HUES64 (cell line): ENCODE measurements at regions not wholly inside any gene's neighbourhood (a gene's known extent, or its start where the extent isn't known, plus 50 kb on each side); places are given as distances from the start of the nearest gene placed in this dataset.
"Not testable (repeated sequence)": the region's sequence is repeated elsewhere in the genome, so short reads cannot be mapped to it uniquely, and the experiment has no call there.

ENCODE experiments used
- H3K27ac ChIP-seq: 2 replicates; pipeline ENCODE4 v1.7.0; 2013; ENCODE audit warnings: low read depth, low read length, inconsistent platforms
- H3K27me3 ChIP-seq: 2 replicates; pipeline ENCODE4 v1.6.1; 2013; ENCODE audit warnings: mild to moderate bottlenecking, low read length; ENCODE audit not compliant: insufficient read depth
- H3K36me3 ChIP-seq: 2 replicates; pipeline ENCODE4 v1.6.1; 2013; ENCODE audit warnings: mild to moderate bottlenecking, low read length; ENCODE audit not compliant: insufficient read depth
- H3K4me1 ChIP-seq: 2 replicates; pipeline ENCODE4 v1.6.1; 2013; ENCODE audit warnings: mild to moderate bottlenecking, low read length, moderate library complexity; ENCODE audit not compliant: insufficient read depth
- H3K4me3 ChIP-seq: 2 replicates; pipeline ENCODE4 v1.5.1; 2013; ENCODE audit warnings: mild to moderate bottlenecking, low read length, moderate library complexity
- H3K9ac ChIP-seq: 2 replicates; pipeline ENCODE4 v1.6.1; 2013; ENCODE audit warnings: mild to moderate bottlenecking, low read depth, low read length
- H3K9me3 ChIP-seq: 2 replicates; pipeline ENCODE4 v1.6.1; 2013; ENCODE audit warnings: low read depth, low read length; ENCODE audit not compliant: insufficient read depth
- WGBS: fragments of 150-250, 120-280 bp; methylation state at CpG from one replicate; pipeline ENCODE4 v1.1.7; 2013; ENCODE audit warnings: missing lambda C conversion rate; 5-methylcytosine and 5-hydroxymethylcytosine counted together

DNA sequence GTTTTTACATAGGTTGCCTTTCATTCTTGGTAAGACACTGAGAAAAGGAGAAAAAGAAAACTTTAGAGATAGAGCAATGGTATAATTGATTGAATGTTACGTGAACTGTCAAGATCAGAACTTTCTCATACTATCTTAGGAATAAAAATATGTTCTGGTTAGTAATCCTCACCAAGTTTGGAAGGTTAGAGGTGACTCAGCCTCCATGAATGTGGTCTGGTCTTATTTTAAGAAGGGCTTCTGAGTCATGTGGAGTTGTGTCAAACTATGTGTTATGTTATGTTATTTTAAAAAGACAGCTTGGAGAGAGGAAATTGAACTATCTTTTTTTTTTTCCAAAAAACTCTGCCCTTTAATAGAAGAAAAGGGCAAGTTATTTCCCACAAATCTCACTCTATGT is 458.6 kb upstream of the KLF6 start:
- H3K9ac ChIP-seq = no peak overlapping the region

GRCh38 chr10:4243169-4243568 is 458.2 kb upstream of the KLF6 start:
- no peaks in the 10 kb centered on the region for H3K27me3 ChIP-seq
- H3K27ac ChIP-seq = 0 out of 2 replicates have a peak overlapping the region, but pooled peaks have one; percentile 14
- peaks cover 44% of the 10 kb centered on the region for H3K4me1 ChIP-seq
- H3K4me3 ChIP-seq = no peak overlapping the region
- WGBS = 97% methylated on average over 2 of the region's 6 CpGs
- no peaks in the 10 kb centered on the region for H3K9me3 ChIP-seq
- H3K9ac ChIP-seq = no peak overlapping the region
- no peaks in the 10 kb centered on the region for H3K36me3 ChIP-seq

More for the DNA sequence above, 458.6 kb upstream of the KLF6 start:
- Histone ChIP-seq H3K27me3 (no peaks in the 10 kb centered on the region), H3K36me3 (no peaks in the 10 kb centered on the region), H3K4me3 (no peak overlapping the region), H3K4me1 (peaks cover 44% of the 10 kb centered on the region), H3K27ac (0 out of 2 replicates have a peak overlapping the region, but pooled peaks have one; percentile 14), H3K9me3 (no peaks in the 10 kb centered on the region)
- no CpG with 5 or more reads among the region's 1 CpG for WGBS

- H3K27me3 ChIP-seq = no peaks in the 10 kb centered on the region
- H3K4me1 ChIP-seq = peaks cover 44% of the 10 kb centered on the region
- peak overlapping the region; percentile 66 for H3K27ac ChIP-seq
- WGBS = 72% methylated on average over 2 of the region's 2 CpGs
- no peak overlapping the region for H3K4me3 ChIP-seq
- H3K9ac ChIP-seq = no peak overlapping the region
- H3K9me3 ChIP-seq = no peaks in the 10 kb centered on the region
- no peaks in the 10 kb centered on the region for H3K36me3 ChIP-seq
These were observed 457.6 kb upstream of the KLF6 start for GRCh38 chr10:4242561-4243035.

DNA sequence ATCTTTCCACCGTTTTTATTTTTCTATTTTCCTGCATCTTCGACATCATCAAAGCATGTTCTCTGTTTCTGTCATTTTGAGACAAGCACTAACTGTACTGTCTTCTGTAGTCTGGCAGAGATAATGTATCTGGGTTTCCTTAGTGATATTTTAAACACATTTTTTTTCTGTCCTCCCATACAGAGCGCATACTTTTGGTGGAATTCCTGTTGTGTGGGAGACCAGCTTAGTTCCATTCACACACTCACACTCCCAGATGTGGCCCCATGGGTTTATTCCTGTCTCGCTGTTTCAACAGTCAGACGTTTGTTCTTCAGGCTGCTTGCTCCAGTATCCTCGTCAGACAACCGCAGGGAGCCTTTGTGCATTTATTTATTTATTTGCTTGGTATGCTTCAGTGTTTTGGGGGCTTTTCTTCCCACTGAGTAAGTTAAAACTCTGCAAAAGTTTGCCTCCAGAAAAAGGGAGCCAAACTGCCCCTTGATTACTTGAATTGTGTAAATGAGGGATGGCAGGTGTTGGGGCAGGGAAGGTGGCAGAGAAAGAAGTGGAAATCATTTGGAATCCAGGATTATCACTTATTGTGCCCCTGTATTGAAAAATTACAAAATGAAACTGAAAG is 456.8 kb upstream of the KLF6 start:
- H3K27ac ChIP-seq = peak overlapping the region; percentile 66
- 56% methylated on average over 7 of the region's 7 CpGs for WGBS
- no peak overlapping the region for H3K4me3 ChIP-seq

DNA sequence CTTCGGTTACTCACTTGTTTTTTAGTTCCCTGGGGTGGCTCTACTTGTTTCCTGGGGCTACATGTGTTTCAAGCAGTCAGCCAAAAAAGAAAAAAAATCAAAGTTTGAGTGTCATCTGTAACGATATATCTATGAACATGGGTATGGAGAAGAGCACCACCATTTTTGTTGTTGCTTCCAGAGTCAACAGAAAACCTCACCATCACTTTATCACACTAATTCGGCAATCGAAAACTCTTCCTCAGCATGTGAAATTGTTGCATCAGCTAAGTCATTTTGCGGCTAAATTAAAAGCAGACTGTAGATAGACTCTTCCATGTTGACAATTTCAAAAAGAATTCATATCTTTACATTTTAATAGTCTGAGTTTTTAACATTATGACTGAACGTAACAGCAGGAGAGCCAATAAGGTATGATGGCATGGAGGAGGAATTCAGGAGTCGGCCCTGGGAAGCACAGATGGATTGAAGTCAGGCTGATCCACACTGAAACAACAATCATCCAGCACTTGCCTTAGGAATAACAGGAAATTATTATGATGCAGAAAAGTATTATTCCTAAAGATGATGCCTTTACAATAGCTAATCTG is 455.7 kb upstream of the KLF6 start:
- no peaks in the 10 kb centered on the region for H3K27me3 ChIP-seq
- peak overlapping the region; percentile 16; the same call in 1 of the 2 replicates for H3K27ac ChIP-seq
- peak overlapping the region; percentile 33; the same call in 1 of the 2 replicates for H3K9ac ChIP-seq
- 90% methylated on average over 7 of the region's 7 CpGs for WGBS
- H3K9me3 ChIP-seq = 0 out of 2 replicates have a peak, but pooled peaks cover 6% of the 10 kb centered on the region
- peaks cover 44% of the 10 kb centered on the region for H3K4me1 ChIP-seq
- H3K36me3 ChIP-seq = no peaks in the 10 kb centered on the region
- H3K4me3 ChIP-seq = no peak overlapping the region

More for the DNA sequence above, 456.8 kb upstream of the KLF6 start:
- no peaks in the 10 kb centered on the region for H3K27me3 ChIP-seq
- H3K9me3 ChIP-seq = 0 out of 2 replicates have a peak, but pooled peaks cover 3% of the 10 kb centered on the region
- H3K36me3 ChIP-seq = no peaks in the 10 kb centered on the region
- H3K4me1 ChIP-seq = peaks cover 44% of the 10 kb centered on the region
- H3K9ac ChIP-seq = peak overlapping the region; percentile 46; the same call in 1 of the 2 replicates

DNA sequence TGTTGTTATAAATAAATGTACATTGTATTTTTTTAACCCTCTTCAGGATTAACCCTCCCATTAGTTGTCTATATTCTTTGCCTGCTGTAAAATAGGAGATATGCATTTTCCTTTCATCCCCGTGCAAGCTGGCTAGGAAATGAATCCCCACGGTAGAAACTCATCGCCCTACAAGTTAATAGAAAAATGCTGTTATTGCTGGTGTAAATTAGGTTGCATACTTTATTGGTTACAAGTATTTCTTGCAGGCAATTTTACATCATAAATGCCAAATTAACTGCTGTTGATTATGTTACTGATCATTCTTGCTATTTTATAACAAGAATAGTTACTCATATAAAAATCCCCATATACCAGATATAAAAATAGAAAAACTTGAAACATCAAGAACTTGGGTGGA is 454.2 kb upstream of the KLF6 start:
- Histone ChIP-seq H3K4me1 (peaks cover 42% of the 10 kb centered on the region), H3K27me3 (no peaks in the 10 kb centered on the region), H3K9me3 (0 out of 2 replicates have a peak, but pooled peaks cover 6% of the 10 kb centered on the region), H3K4me3 (no peak overlapping the region), H3K36me3 (no peaks in the 10 kb centered on the region), H3K9ac (no peak overlapping the region), H3K27ac (no peak overlapping the region)
- 100% methylated on average over 3 of the region's 3 CpGs for WGBS

DNA sequence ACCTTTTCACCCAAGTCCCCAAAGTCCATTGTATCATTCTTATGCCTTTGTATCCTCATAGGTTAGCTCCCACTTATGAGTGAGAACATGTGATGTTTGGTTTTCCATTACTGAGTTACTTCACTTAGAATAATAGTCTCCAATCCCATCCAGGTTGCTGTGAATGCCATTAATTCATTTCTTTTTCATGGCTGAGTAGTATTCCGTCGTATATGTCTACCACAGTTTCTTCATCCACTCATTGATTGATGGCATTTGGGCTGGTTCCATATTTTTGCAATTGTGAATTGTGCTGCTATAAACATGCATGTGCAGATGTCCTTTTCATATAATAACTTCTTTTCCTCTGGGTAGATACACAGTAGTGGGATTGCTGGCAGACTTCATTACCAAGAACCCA is 451.9 kb upstream of the KLF6 start:
- not testable (repeated sequence) for H3K9me3 ChIP-seq, H3K27ac ChIP-seq, H3K36me3 ChIP-seq, H3K9ac ChIP-seq, H3K4me3 ChIP-seq, H3K27me3 ChIP-seq
- H3K4me1 ChIP-seq = peaks cover 21% of the 10 kb centered on the region
- 94% methylated on average over 2 of the region's 2 CpGs for WGBS

GRCh38 chr10:4234661-4235060 is 449.7 kb upstream of the KLF6 start:
- Histone ChIP-seq H3K9me3 (0 out of 2 replicates have a peak, but pooled peaks cover 6% of the 10 kb centered on the region), H3K9ac (no peak overlapping the region), H3K4me3 (no peak overlapping the region), H3K27me3 (no peaks in the 10 kb centered on the region), H3K27ac (no peak overlapping the region), H3K36me3 (no peaks in the 10 kb centered on the region), H3K4me1 (no peaks in the 10 kb centered on the region)
- 92% methylated on average over 8 of the region's 8 CpGs for WGBS

DNA sequence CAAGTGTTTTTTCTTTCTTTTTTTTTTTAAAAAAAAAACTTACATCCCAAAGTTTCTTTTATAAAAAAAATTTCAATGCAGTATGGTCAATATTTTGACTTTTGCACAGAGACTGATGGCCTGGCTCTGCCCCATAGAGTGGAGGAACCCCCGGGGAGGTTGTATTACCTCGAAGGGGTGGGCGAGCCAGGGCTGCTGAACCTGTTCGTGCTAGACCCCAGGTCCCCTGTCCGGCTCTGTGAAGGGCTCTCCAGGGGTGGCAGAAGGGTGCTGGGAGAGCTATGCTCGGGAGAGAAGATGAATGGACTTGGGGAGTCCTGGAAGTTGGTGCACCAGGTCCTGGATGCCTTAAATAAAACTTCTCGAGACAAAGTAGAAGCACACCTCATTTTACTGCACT is 446.4 kb upstream of the KLF6 start:
- Histone ChIP-seq H3K27me3 (no peaks in the 10 kb centered on the region), H3K4me1 (no peaks in the 10 kb centered on the region), H3K9ac (no peak overlapping the region), H3K9me3 (no peaks in the 10 kb centered on the region), H3K4me3 (no peak overlapping the region), H3K27ac (no peak overlapping the region), H3K36me3 (no peaks in the 10 kb centered on the region)
- WGBS = 95% methylated on average over 7 of the region's 7 CpGs

GRCh38 chr10:4230036-4230435 is 445.0 kb upstream of the KLF6 start:
- no peaks in the 10 kb centered on the region for H3K27me3 ChIP-seq
- no peaks in the 10 kb centered on the region for H3K4me1 ChIP-seq
- WGBS = 100% methylated on average over 1 of the region's 1 CpG

DNA sequence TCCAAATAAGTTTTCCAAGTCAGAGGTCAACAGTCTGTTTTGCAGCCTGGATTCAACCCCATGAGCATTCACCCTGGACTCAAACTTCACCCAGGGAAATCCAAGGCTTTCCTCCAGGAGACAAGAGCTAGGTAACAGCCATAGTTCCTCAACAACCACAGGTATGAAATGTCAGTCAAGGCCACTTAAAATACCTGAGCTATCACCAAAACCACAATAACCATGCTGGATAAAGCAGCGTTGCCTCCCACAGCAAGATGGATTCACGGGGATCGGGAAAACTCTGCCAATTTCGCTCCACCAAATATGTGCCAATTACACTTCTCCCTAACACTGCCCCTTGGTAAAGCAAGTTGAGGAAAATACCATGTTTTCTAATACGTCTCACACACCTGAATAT is 444.1 kb upstream of the KLF6 start:
- Histone ChIP-seq H3K27ac (no peak overlapping the region), H3K27me3 (no peaks in the 10 kb centered on the region), H3K9ac (no peak overlapping the region), H3K4me1 (no peaks in the 10 kb centered on the region), H3K36me3 (no peaks in the 10 kb centered on the region), H3K4me3 (no peak overlapping the region), H3K9me3 (no peaks in the 10 kb centered on the region)
- 94% methylated on average over 5 of the region's 5 CpGs for WGBS

More at GRCh38 chr10:4230036-4230435, 445.0 kb upstream of the KLF6 start:
- Histone ChIP-seq H3K9ac (no peak overlapping the region), H3K4me3 (no peak overlapping the region), H3K36me3 (no peaks in the 10 kb centered on the region), H3K9me3 (no peaks in the 10 kb centered on the region), H3K27ac (no peak overlapping the region)
